ENCODE measurements at regions not wholly inside any gene's neighbourhood (a gene's known extent, or its start where the extent isn't known, plus 50 kb on each side); places are given as distances from the start of the nearest gene placed in this dataset.
A peak's percentile ranks its signal among the peaks of the same experiment; 100 is the strongest.
"Not testable (repeated sequence)": the region's sequence is repeated elsewhere in the genome, so short reads cannot be mapped to it uniquely, and the experiment has no call there.

DNA sequence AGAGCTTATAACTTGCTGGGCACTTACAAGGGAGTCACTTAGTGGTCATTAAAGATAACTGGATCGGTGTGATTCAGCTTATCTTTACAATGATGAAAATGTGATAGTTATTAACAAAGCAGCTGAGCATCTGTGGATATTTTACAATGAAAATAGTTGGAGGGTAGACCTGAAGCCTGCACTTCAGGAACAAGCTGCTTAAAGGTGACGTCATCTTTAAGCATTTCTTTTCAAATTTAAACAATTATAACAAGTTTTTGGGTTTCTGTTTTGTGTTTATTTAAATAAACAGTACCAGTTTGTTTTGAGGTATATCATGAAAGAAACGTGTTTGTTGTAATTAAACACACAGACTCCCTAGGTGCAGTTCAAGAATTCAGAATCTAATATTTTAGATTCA is 513.9 kb downstream of the ZNF516 start:
- no peak for DNase-seq

- DNase-seq = no peak
Observed at GRCh38 chr18:75977081-75977480, 518.0 kb downstream of the ZNF516 start.

- DNase-seq = no peak
Observed at GRCh38 chr18:75970212-75970611, 524.8 kb downstream of the ZNF516 start.

DNA sequence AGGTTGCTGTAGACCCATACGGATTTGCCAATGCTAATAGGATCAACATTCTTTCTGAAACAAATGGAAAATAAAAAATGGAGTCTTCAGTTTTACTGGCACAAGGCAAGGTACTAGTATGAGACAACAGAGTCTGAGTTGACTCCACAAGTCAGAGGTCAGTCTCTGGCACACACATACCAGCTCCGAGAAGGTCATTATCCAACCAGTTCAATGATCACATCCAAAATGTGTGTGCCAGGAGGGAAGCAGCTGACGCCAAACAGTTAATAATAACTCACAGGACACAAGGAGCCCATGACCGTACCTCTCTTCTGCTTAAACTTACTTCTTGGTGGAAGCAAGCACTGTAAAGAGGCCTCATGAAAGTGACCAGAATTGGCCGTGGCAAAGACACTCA is 528.6 kb downstream of the ZNF516 start:
- DNase-seq = no peak

- no peak for DNase-seq
Observed at GRCh38 chr18:75962036-75962572, 532.9 kb downstream of the ZNF516 start.

DNA sequence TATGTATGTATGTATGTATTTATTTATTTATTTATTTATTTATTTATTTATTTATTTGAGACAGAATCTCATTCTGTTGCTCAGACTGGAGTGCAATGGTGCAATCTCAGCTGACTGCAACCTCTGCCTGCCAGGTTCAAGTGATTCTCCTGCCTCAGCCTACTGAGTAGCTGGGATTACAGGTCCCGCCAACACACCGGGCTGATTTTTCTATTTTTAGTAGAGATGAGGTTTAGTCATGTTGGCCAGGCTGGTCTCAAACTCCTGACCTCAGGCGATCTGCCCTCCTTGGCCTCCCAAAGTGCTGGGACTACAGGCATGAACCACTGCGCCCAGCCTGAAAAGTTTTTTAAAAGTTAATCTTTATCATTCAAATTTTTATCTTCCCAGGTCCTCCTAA is 532.9 kb upstream of the SMIM21 start:
- DNase-seq = not testable (repeated sequence)

GRCh38 chr18:75959150-75959549 is 531.6 kb upstream of the SMIM21 start:
- DNase-seq = no peak

- DNase-seq = peak; percentile 10
Observed at GRCh38 chr18:75958683-75959082, 531.2 kb upstream of the SMIM21 start.

- no peak for DNase-seq
Observed at GRCh38 chr18:75945265-75945933, 517.9 kb upstream of the SMIM21 start.

- DNase-seq = no peak
Observed at GRCh38 chr18:75937306-75937705, 509.8 kb upstream of the SMIM21 start.

GRCh38 chr18:75936862-75937261 is 509.4 kb upstream of the SMIM21 start:
- no peak for DNase-seq

DNA sequence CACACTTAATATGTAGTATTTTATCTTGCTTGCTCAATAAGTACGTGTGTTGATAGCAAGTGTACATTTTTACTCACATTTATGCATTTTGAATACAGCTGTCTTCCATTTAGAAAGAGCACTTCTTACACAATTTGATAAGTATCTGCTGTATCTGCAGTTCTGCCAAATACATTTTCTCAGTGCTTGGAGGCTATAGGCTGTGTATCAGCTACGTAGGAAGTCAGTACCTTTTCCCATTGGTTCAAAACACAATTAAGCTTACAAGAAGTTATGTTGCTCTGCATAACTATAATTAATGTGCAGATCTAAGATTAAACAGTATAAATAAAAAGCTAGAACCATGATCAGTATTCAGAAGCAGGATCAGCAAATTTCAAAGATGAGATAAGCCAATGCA is 503.6 kb upstream of the SMIM21 start:
- no peak for DNase-seq

DNA sequence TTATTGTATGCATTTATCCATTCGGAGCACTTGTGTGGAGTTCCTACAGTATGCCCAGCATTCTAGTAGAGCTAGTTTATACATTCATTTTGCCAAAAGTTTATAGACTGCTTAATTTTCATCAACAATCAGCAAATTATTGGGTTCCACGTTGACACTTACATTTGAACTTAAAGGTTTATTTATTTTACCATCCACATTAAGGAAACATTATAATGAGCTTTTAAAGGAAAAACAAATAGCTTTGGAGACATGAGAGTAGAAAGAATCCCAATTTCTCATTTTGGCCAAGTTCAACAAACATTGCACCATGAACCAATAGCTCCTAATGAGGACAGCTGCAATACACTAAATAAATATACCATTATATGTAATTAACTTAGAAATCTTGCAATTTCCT is 501.2 kb upstream of the SMIM21 start:
- DNase-seq = no peak

DNA sequence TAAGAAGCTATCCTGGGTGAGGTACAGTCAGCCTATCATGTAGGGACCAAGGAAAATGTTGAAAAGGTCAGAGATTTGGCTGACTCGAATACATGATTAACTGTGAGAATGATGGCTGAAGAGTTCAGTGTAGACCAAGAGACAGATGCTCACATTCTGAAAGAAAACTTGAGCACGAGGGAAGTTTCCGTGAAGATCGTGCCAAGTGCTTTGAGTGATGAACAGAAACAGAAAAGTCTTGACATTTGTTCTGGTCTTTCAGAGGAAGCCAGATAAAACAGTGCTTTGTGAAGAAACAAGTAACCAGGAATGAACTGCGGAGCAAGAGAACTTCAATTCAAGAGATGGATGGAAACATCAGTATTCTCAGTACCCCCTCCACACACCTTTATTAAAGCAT is 500.3 kb upstream of the SMIM21 start:
- DNase-seq = no peak

- DNase-seq = no peak
Observed at GRCh38 chr18:75926811-75927210, 499.3 kb upstream of the SMIM21 start.

GRCh38 chr18:75923169-75923568 is 495.7 kb upstream of the SMIM21 start:
- DNase-seq = no peak

- no peak for DNase-seq
Observed at GRCh38 chr18:75916624-75916982, 489.1 kb upstream of the SMIM21 start.

- peak; percentile 92 for DNase-seq
Observed at GRCh38 chr18:75915941-75916623, 488.6 kb upstream of the SMIM21 start.

- no peak for DNase-seq
Observed at GRCh38 chr18:75912829-75913228, 485.3 kb upstream of the SMIM21 start.

DNA sequence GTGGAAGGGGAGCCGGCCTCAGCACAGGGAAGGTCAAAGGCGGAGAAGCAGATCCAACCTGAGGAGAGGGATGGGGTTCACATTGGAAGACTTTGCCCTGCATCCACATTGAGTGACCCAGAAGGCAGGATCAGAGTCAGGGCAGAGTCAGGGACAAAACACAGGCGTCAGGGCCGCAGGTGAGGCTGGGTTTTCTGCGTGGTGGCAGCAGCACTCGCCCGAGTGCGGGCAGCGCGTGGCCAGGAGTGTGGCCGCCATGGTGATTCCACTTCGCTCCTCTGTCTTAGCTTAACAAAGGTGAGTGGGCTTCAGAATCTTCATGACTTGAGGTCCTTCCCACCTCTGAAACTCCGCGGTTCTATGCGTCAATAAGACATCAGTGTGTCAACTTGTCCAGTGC is 476.9 kb upstream of the SMIM21 start:
- DNase-seq = no peak

GRCh38 chr18:75898651-75899050 is 471.1 kb upstream of the SMIM21 start:
- no peak for DNase-seq

GRCh38 chr18:75897386-75897785 is 469.9 kb upstream of the SMIM21 start:
- DNase-seq = peak; percentile 73

- DNase-seq = peak; percentile 91
Observed at GRCh38 chr18:75896865-75897264, 469.4 kb upstream of the SMIM21 start.

- DNase-seq = no peak
Observed at GRCh38 chr18:75895135-75895534, 467.6 kb upstream of the SMIM21 start.

- DNase-seq = peak; percentile 9
Observed at GRCh38 chr18:75884728-75885127, 457.2 kb upstream of the SMIM21 start.
